AG08395 (cell line): ENCODE measurements at regions not wholly inside any gene's neighbourhood (a gene's known extent, or its start where the extent isn't known, plus 50 kb on each side); places are given as distances from the start of the nearest gene placed in this dataset.
"Not testable (repeated sequence)": the region's sequence is repeated elsewhere in the genome, so short reads cannot be mapped to it uniquely, and the experiment has no call there.

Experiments
- DNase-seq: peaks from one replicate; pipeline ENCODE4 v3.0.0; 2012; ENCODE audit warnings: mixed read lengths, low spot score

DNA sequence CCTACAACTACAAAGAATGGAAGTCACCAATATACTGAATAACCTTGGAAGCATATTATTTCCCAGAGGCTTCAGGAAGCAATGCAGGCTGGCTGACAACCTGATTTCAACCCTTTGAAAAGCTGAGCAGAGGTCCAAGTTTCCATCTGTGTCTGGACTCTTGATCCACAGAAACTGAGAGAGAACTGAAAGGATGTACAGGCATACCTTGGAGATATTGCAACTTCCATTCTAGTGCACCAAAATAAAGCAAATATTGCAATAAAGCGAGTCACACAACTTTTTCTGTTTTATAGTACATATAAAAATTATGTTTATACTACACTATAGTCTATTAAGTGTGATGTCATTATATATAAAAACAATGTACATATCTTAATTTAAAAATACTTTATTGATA, 85.3 kb downstream of the TYW3 start:
- no peak for DNase-seq

DNA sequence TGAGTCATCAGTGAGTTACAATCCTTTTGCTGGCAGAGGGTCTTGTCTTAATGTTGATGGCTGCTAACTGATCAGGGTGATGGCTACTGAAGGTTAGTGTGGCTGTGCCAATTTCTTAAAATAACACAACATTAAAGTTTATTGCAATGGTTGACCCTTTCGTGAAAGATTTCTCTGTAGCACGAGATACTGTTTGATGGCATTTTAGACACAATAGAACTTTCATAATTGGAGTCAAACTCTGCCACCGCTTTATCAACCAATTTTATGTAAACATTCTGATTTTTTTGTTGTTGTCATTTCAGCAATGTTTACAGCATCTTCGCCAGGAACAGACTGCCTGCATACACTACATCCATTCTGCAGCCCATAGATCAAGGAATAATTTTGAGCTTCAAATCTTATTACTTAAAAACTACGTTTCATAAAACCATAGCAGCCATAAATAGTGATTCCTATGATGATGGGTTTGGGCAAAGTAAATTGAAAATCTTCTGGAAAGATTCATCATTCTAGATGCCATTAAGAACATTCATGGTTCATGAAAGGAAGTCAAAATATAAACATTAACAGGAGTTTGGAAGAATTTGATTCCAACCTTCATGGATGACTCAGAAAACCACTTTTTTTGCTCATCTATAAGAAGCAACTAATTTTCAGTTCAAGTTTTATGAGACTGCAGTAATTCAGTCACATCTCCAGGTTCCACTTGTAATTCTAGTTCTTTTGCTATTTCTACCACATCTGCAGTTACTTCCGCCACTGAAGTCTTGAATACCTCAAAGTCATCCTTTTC, 85.9 kb downstream of the TYW3 start:
- DNase-seq = no peak

DNA sequence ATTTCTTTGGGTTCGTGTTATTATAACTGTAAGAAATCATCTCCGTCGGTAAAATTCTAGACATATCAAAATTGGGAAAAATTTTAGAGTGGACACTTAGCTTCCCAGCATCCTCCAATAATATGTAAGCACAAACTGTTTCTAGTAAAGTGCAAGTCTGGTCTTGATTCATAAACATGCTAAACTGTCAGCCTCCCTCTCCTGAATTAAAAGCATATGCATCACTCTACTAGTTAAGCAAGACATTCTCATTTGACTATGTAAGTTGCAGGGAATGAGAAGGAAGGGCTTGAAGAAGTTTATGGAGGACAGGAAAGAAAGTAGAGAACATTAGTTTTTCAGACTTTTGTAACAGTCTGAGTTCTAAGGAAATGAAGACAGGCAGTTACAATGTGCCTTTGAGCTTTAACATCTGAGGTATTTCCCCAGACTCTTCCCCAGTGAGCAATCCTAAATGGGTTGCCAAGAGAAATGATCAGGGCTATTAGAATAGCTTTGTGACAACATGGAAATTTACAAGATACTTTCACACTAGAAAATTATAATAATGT, 90.0 kb downstream of the TYW3 start:
- DNase-seq = no peak

DNA sequence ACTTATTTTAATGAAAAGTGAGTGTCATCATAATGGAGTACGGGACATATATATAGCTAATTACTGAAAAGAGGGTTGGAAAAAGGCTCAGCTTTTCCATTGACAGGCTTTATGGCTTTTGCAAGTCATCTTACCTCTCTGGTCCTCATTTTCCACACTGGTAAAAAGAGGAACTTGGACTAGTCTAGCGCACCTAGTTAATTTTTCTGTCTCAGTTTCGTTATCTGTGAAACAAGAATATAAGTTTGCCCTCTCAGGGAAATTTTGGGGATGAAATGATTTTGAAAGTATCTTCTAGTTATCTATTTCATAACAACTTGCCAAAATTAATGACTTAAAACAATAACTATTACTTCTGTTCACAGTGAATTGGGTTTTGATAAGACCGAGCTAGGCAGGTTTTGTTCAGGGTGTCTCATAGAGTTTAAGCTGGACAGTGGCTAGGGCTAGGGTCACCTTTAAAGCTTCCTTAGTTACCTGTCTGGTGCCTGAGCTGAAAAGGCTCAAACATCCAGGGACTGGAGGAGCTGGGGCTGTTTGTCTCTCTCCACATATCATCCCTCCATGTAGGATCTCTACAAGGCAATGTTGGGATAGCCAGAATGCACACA, 91.7 kb downstream of the TYW3 start:
- no peak for DNase-seq

DNA sequence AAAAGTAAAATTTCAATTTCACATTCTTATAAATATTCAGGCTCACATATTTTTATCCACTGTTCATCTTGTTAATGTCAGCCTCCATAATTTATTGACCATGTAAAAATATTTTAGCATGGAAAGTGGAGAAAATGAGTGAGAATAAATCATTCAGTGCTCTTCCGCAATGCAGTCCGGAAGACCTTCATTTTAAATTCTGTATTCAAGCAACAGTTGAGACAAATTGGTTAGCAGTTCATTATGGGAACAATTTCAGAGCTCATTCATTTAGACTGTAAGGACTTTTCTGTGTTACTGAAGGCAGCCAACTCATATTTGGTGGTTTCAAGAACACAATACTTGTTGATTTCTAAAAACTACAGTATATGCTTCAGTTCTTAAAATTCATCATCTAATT, 97.8 kb downstream of the TYW3 start:
- no peak for DNase-seq

DNA sequence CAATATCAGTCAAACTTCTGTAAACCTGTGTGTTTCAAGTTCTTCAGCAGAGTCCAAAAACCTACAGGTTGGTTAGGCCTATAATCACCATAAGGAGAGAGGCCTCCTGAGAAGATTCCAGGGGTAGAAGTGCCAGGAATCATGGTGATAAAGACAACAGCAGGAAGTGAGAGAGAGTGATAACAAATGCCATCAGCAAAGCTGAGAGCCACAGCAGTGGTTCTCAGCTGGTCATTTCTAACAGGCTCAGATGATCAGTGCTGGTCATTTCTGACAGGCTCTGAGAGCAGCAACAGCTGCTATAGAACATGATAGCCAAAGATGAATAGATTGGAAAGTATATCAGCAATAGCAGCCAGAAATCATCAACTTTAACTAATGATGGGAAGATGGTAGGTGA, 101.3 kb downstream of the TYW3 start:
- no peak for DNase-seq

DNA sequence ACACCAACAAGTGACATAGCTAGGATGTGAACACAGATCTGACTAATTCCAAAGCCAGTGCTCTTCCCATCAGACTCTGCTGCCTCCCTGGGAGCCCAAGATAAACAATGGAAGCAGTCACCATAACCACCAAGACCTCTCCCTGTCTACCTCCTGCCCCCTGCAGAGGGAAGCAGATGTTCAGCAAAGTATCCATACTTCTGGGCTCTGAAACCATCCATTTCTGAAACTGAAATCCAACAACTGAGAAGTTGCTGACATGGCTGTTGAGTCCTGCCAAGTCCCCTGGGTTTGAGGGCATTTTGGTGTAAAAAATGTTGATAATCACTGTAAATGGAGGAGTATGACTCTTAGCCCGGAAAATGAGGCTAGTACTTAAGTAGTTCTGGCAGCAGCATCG, 102.1 kb downstream of the TYW3 start:
- no peak for DNase-seq

DNA sequence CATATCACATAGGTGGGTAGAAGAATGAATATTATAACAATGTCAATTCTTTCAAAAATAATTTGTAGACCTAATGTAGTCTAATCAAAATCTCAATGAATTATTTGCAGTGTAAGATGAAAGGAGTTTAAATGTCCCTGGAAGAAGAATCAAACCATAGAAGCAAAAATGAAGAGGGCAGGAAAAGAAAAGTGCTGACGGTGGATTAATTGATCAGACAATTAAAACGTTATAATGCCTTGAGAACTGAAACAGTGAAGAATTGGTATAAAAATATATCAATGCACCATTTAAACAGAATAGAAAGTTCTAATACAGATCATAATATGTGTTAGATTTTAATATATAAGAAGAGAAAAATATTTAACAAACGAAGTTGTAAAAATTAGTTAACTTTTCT, 109.8 kb downstream of the TYW3 start:
- no peak for DNase-seq

DNA sequence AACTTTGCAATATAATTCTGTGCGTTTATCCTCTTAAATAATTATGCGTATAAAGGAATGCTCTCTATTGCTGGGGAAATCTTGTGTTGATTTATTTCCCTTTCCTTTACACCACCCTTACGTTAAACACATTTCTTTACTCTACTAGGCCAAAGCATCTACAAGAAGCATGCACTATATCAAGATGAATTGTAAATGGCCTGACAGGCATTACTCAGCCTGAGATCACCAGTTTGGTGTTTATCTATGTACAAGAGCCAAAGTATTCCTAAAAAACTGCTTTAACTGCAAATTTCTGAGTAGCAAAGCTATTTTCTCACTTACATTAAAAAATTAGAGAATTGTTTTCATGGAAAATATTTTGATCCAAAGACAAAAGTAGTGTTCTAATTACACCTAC, 114.8 kb downstream of the TYW3 start:
- DNase-seq = no peak

DNA sequence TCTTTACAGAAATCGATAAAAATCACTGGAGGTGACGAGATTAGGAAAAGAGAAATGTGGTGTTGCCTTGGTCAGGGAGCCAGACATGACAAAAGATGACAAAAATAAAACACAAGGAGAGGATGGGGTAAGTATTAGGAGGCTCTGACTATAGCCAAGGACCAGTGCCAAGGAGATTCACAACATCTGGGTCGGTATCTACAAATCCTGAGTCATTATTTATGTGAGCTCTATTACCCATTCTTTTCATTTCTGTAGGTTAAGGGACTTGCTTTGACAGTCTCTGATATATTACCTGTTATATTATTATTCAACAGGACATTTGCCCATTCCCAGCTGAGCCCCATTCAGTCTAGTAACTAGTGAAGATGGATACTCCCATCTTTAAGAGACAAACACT, 120.8 kb downstream of the TYW3 start:
- no peak for DNase-seq

DNA sequence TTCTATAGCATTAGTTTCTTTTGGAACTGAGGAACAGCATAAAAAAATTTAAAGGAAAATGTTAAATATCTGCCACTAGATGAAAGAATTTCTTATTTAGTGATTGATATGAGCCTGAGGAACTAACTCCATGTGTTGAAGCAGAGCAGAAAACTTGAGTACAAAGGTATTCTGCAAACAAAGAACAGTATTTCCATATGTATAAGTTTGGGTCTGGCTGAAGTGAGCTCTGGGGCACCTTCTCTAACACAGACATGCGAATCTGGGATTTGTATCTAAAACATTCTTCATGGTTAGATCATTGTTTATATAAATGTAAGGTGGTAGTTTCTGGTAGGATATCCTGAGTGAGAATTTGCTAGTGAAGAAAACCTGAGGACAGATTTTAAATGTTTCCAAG, 123.2 kb downstream of the TYW3 start:
- DNase-seq = no peak

DNA sequence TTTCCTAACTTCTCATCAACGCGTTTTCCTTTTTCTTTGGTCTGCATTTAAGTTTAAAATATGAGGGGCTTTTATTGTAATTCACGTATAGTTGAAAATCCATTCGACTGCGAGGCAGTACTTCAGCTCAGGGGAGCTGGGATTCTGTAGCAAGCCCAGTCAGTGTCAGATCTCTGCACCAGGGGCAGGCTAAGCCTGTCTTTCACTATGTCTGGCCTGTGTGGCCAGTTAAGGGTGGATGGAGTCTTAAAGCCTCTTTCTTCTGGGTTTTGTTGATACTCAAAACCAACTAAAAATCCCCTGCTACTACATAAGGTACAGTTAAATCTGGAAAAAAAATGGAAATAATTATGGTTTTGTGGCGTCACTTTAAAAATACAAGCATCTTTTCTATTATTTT, 124.7 kb downstream of the TYW3 start:
- DNase-seq = no peak

DNA sequence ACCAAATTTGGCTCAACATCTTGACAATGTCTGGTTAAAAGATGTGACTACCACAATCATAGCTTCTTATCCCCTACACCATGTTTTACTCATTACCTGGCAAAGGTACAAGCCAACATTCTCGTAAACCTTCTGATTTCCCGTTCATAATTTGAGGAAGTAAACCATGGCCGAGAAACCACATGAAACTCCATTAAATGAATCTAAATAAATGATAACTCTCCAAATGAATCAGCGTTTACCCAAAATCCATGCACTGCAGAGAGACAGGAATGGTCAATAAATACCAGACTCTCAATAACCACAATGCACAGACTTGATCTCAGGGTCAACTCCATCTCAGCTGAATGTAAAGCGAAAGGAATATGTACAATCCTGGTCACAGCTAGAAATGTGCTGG, 125.2 kb downstream of the TYW3 start:
- DNase-seq = no peak

DNA sequence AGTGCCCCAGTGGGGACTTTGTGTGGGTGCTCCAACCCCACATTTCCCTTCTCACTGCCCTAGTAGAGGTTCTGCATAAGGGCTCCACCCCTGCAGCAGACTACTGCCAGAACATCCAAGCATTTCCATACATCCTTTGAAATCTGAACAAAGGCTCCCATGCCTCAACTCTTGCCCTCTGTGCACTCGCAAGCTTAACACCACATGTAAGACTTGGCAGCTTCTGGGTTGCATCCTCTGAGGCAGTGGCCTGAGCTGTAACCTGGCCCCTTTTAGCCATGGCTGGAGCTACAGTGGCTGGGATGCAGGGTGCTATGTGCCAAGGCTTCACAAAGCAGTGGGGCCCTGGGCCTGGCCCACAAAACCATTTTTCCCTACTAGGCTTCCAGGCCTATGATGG, 128.9 kb downstream of the TYW3 start:
- no peak for DNase-seq

DNA sequence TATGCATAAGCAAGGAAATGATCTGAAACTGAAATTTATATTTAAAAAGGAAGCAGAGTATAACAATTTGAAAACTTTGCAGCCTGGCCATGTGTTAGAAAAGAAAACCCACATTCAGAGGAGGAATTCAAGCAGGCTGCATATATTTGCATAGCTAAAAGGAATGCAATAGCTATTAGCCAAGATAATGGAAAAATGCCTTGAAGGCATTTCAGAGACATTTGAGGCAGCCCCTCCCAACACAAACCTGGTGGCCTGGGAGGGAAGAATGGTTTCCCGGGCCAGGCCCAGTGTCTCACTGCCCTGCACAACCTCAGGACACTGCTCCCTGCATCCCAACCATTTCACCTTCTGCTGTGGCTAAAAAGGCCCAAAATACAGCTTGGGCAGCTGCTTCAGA, 136.8 kb downstream of the TYW3 start:
- no peak for DNase-seq

DNA sequence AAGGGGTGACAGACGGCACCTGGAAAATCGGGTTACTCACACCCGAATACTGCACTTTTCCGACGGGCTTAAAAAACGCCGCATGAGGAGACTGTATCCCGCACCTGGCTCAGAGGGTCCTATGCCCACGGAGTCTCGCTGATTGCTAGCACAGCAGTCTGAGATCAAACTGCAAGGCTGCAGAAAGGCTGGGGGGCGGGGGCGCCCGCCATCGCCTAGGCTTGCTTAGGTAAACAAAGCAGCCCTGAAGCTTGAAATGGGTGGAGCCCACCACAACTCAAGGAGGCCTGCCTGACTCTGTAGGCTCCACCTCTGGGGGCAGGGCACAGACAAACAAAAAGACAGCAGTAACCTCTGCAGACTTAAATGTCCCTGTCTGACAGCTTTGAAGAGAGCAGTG, 144.4 kb downstream of the TYW3 start:
- not testable (repeated sequence) for DNase-seq

DNA sequence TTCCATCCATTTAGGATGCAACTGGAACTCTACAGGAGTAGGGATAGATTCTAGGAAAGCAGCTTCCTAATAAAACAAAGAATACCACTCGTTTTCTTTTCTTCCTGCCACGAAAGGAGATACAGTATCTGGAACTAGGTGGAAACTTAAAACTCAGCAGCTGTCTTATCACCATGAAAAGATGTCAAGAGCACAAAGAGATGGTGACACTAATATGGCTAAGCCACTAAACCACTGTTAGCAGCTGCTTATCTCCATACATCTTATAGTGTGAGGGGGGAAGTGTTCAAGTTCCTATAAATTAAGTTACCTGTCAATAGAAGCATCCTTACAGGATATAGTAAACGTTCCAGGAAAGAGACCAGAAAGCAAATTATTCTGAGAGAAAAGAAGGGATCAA, 162.5 kb downstream of the TYW3 start:
- no peak for DNase-seq

DNA sequence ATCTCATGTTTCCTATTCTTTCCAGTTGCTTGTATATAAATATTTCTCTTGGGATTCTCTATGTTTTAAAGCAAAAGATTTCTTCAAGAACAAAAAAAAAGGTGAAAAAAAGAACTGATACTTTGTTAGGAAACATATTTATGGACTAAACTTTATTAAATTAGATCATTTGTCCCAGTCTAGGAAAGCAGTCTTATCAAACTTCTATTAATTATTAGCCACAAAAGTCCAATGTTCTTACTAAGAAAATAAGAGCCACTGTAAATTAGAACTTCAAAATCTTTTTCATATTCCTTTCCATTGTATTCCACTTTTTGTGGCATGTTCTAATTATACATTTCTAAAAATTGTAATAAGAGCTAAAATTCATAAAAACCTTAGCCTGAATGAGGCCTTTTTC, 175.2 kb downstream of the TYW3 start:
- no peak for DNase-seq

DNA sequence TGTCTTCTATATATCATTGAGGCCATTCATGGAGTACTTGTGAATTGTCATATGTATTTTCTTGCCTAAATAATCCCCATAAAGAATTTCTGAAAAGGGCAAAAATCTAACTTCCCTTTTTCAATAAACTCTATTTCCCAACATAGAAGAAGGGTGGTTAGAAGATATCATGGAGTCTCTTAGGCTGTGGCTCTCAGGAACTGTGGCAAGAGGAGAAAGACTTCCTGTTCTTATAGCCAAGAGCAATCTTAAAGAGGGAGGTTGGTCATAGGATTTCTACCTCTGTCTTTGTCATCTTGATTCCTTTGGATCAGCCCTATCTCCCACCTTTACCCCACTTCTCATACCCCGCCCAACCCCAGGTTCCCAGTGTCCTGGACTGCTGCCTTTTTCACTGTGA, 175.8 kb downstream of the TYW3 start:
- DNase-seq = no peak

DNA sequence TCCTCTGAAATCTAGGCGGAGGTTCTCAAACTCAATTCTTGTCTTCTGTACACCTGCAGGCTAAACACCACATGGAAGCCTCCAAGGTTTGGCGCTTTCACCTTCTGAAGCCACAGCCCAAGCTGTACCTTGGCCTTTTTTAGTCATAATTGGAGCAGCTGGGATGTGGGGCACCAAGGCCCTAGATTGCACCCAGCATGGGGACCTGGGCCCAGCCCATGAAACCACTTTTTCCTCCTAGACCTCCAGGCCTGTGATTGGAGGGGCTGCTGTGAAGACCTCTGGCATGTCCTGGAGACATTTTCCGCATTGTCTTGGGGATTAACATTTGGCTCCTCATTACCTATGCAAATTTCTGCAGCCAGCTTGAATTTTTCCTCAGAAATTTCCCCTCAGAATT, 181.0 kb downstream of the TYW3 start:
- no peak for DNase-seq

DNA sequence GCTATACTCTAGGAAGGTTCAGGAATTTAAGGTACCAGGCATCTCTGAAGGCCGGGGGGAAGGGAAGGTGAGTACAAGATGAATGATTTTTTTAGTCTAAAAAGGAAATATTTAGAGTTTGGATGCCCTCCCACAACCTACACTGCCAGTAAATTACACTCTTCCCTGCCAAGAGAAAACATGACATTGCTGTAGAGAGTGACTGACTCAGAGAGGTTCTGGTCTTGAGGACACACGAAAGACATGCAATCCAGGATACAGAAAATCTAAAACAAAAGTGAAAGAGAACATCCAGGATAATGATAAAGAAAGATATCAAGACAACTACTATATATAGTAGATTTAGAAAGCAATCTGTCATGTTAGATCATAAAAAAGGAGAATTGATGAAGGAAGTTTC, 200.5 kb downstream of the TYW3 start:
- no peak for DNase-seq

DNA sequence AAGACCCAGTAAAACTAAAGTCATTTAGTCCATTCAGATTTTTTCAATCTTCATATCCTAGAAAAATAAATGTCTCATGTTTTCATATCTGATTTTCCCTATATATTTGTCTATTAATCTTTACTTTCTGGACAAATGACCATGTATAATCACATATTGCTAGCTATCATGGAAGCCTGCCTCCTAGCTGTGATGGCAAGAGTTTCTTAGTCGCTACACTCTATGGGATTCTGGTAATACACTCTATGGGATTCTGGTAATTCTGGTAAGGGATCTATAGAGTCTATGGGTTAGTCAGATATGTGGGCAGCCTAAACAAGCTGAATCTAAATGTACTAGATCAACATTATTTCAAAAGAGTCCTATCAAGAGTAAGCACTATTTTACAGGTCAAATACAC, 198.7 kb upstream of the LHX8 start:
- DNase-seq = no peak

DNA sequence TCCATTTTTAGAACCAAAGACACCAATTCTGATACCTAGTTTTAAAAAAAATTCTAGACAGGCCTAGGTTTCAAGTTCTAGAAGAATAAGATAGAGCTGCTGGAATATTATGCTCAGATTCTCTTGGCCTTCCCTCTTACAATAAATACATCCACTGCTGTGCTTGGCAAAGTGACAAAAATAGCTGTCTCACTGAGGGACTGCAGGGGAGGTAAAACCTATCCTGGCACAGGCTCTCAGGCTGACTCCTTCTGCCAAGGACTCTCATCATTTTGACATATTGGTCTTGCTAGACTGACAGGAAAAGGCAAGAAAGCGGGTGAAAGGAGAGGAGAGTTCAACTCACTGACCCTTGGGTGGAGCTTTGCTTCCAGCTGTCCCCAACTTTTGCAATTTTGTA, 197.0 kb upstream of the LHX8 start:
- DNase-seq = no peak

DNA sequence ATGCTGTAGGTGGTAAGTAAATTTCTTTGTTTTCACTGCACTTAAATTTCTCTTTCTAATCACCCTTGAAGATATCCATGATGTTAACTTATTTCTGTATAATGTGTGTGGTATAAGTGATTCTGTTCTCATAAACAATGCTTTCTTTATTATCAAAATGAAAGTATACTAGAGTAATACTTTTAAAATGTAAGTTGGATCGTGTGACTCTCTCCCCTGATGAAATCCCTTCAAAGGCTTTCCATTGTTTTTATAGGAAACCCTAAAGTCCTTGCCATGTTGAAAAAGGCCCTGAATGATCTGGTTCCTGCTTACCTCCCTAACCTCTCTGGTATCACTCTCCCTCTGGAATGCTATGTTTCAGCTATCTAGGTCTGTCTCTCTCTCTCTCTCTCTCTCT, 191.1 kb upstream of the LHX8 start:
- DNase-seq = no peak
